ENCODE measurements at regions not wholly inside any gene's neighbourhood (a gene's known extent, or its start where the extent isn't known, plus 50 kb on each side); places are given as distances from the start of the nearest gene placed in this dataset.
"Not testable (repeated sequence)": the region's sequence is repeated elsewhere in the genome, so short reads cannot be mapped to it uniquely, and the experiment has no call there.

- not testable (repeated sequence) for DNase-seq
Observed at GRCh38 chr6:119405114-119405513, 55.6 kb upstream of the MAN1A1 start.

Measured in NCI-H226 (cell line).